Thoracic aorta (tissue), 2 donors: ENCODE measurements at regions not wholly inside any gene's neighbourhood (a gene's known extent, or its start where the extent isn't known, plus 50 kb on each side); places are given as distances from the start of the nearest gene placed in this dataset.

ENCODE experiments used
- ATAC-seq: fragments of 150-250 bp; one replicate; pipeline ENCODE4 v1.8.0; 2017; ENCODE audit warnings: low read depth; ENCODE audit not compliant: insufficient number of reproducible peaks, low FRiP score
- DNase-seq: peaks from one replicate; pipeline ENCODE4 v3.0.0-alpha.2; 2020; ENCODE audit warnings: low spot score
- H3K27ac ChIP-seq, 2 donors: fragments of 200-600 bp; sonication (generic); 1 replicate in 1 of 2; 2 replicates in 1 of 2; pipeline ENCODE4 v1.5.1; 2016; ENCODE audit warnings: mild to moderate bottlenecking in 2 of 2, moderate library complexity in 2 of 2
- H3K27me3 ChIP-seq: fragments of 200-600 bp; sonication (generic); replicated peaks from 2 replicates; pipeline ENCODE4 v1.6.0; 2016; ENCODE audit warnings: mild to moderate bottlenecking; ENCODE audit not compliant: insufficient read depth
- H3K36me3 ChIP-seq: fragments of 200-600 bp; sonication (generic); one replicate; pipeline ENCODE4 v1.5.1; 2016
- H3K4me1 ChIP-seq, 2 donors: fragments of 200-600 bp; sonication (generic); 1 replicate in 1 of 2; 2 replicates in 1 of 2; pipeline versions ENCODE4 v1.5.1 to v1.6.0; 2016; ENCODE audit warnings: low read depth in 2 of 2, mild to moderate bottlenecking in 1 of 2; ENCODE audit not compliant: control insufficient read depth in 1 of 2
- H3K4me3 ChIP-seq: fragments of 200-600 bp; sonication (generic); 2 replicates; pipeline ENCODE4 v1.5.1; 2016; ENCODE audit warnings: mild to moderate bottlenecking
- H3K9me3 ChIP-seq: fragments of 200-600 bp; sonication (generic); 2 replicates; pipeline ENCODE4 v1.5.1; 2016
- TF ChIP-seq, protein P1 (sequence below): fragments of 200-600 bp; sonication (generic); IDR thresholded peaks from one replicate; pipeline ENCODE4 v1.5.1; 2019; ENCODE audit warnings: antibody characterized with exemption

DNA sequence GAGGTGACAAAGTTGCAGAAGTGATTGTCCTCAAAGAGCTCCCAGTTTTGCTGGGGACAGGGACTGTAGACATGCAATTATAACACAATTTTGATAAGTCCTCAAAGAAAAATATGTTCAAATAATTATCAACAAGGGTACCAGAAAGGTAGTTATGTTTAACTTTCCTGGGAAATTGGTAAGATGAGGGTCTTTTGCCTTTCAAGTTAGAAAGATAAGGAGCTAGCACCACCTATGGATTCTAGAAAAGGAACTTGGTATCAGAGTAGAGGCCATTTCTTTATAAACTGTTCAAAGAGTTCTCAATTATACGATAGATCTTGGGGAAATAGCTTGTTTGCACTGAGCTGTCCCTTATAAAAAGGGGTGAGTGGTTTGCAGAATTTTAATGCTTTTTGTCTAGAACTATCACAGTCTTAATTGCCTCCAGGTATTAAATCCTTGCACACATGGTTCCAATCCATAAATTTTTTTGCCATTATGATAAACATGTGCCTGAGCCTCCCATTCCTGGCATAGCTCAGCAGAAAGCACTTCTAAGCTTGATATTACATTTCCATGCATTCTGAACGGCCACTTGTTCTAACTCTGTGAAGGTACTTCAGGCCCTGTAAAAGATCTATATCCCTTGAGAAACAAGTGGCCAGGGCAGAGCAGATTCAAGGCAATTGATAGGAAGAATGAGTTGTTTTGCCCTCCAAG lies 247.5 kb upstream of the LRIG1 start:
- Histone ChIP-seq H3K4me3 (no peak overlapping the region), H3K27ac (no peak overlapping the region), H3K27me3 (no peaks in the 10 kb centered on the region), H3K36me3 (no peaks in the 10 kb centered on the region), H3K4me1 (no peaks in the 10 kb centered on the region), H3K9me3 (no peaks in the 10 kb centered on the region)
- ATAC-seq: no peak
- DNase-seq: no peak
- TF ChIP-seq, protein P1, sequence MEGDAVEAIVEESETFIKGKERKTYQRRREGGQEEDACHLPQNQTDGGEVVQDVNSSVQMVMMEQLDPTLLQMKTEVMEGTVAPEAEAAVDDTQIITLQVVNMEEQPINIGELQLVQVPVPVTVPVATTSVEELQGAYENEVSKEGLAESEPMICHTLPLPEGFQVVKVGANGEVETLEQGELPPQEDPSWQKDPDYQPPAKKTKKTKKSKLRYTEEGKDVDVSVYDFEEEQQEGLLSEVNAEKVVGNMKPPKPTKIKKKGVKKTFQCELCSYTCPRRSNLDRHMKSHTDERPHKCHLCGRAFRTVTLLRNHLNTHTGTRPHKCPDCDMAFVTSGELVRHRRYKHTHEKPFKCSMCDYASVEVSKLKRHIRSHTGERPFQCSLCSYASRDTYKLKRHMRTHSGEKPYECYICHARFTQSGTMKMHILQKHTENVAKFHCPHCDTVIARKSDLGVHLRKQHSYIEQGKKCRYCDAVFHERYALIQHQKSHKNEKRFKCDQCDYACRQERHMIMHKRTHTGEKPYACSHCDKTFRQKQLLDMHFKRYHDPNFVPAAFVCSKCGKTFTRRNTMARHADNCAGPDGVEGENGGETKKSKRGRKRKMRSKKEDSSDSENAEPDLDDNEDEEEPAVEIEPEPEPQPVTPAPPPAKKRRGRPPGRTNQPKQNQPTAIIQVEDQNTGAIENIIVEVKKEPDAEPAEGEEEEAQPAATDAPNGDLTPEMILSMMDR: no peak

DNA sequence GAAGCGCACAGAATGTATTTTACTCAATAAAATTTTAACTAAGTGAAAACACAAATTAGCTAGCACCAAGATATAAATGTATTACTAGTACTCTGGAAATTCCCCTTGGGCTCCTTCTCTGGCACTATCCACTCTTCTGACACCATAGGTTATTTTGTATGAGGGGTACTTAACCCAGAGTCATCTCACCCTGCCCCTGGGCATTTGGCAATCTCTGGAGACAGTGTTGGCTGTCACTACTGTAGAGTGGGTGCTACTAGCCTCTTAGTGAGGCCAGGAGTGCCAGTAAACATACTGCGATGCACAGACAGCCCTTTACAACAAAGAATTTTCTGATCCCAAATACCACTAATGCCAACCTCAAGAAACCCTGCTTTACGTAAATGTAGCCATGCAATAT lies 246.3 kb upstream of the KBTBD8 start:
- DNase-seq (no peak), ATAC-seq (no peak)
- Histone ChIP-seq H3K4me3 (no peak overlapping the region), H3K27me3 (no peaks in the 10 kb centered on the region), H3K4me1 (no peaks in the 10 kb centered on the region), H3K9me3 (no peaks in the 10 kb centered on the region), H3K27ac (no peak overlapping the region), H3K36me3 (no peaks in the 10 kb centered on the region)
- TF ChIP-seq, protein P1: no peak

DNA sequence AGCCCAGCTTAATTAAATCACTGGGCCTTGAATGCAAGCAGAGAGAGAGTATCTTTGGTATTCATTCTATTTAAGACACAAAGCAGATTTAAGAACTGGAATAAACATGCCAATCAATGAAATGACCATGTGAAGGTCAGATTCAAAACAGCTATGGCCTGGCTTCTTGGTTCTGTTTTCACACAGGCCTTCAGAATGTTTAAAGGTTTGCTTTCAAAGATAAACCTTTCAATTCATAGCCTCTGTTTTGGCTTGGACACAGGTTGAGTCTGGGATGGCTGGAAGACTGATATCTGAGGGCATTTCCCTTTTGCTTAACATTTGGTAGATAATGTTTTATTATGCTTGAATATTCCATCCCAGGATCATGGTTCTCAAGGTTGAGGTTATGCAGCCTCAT lies 244.4 kb upstream of the KBTBD8 start:
- Histone ChIP-seq H3K27me3 (no peaks in the 10 kb centered on the region), H3K36me3 (no peaks in the 10 kb centered on the region), H3K4me1 (no peaks in the 10 kb centered on the region), H3K4me3 (no peak overlapping the region), H3K27ac (no peak overlapping the region), H3K9me3 (no peaks in the 10 kb centered on the region)
- ATAC-seq: no peak
- TF ChIP-seq, protein P1: no peak
- DNase-seq: no peak

DNA sequence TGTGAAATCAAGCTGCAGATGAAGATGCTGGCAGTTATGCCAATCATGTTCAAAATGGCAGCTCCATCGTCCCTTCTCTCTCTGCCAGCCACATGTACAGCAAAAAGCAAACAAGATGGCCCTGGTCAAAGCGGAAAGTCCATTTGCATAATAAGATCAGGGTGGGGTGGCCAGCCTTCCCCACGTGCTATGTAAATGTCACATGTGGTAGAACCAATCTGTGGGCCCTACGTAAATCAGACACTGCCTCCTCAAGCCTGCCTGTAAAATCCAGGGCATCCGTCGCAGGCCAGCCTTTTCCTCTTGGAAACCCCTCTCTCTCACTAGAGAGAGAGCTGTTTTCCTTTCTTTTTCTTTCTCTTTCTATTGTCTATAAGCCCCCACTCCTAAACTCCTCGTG lies 243.5 kb upstream of the KBTBD8 start:
- H3K27me3 ChIP-seq: no peaks in the 10 kb centered on the region
- H3K4me3 ChIP-seq: no peak overlapping the region
- no peaks in the 10 kb centered on the region for H3K36me3 ChIP-seq
- H3K9me3 ChIP-seq: no peaks in the 10 kb centered on the region
- TF ChIP-seq, protein P1: no peak
- no peak for ATAC-seq
- no peak for DNase-seq
- no peaks in the 10 kb centered on the region for H3K4me1 ChIP-seq
- no peak overlapping the region for H3K27ac ChIP-seq

DNA sequence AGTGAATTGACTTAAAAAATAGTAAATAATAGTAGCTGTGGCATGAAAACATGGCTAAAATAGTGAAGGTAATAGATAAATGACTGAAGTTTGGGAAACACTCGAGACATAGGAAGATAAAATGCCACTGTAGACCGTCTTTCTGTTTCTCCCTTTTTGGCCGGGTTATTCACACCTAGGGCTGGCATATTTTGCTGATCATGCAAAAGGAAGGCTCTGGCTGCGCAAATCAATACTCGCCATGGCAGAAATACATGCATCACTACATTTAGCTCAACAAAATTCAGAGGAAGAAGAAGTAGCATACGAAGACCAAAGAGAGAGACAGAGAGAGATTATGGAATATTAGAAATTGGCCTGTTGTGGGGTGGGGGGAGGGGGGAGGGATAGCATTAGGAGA lies 242.2 kb upstream of the KBTBD8 start:
- TF ChIP-seq, protein P1: no peak
- ATAC-seq: no peak
- DNase-seq: no peak
- Histone ChIP-seq H3K9me3 (no peaks in the 10 kb centered on the region), H3K27ac (no peak overlapping the region), H3K4me1 (no peaks in the 10 kb centered on the region), H3K27me3 (no peaks in the 10 kb centered on the region), H3K36me3 (no peaks in the 10 kb centered on the region), H3K4me3 (no peak overlapping the region)
